ENCODE measurements at regions not wholly inside any gene's neighbourhood (a gene's known extent, or its start where the extent isn't known, plus 50 kb on each side); places are given as distances from the start of the nearest gene placed in this dataset.

- TF ChIP-seq CTCF (conservative IDR thresholded peaks at IDR 0.05; ENCODE audit: low read length) (no peak), EZH2phosphoT487 (IDR thresholded peaks at IDR 0.05; ENCODE audit: borderline replicate concordance, low read depth, low read length) (no peak)
Observed at GRCh38 chr13:40185414-40185813, 481.0 kb downstream of the FOXO1 start.
